Left lobe of liver (tissue), 2 donors: ENCODE measurements at regions not wholly inside any gene's neighbourhood (a gene's known extent, or its start where the extent isn't known, plus 50 kb on each side); places are given as distances from the start of the nearest gene placed in this dataset.

ENCODE experiments used
- ATAC-seq: fragments of 200-7000 bp; cut with Tn5 transposase; one replicate; pipeline ENCODE4 v1.9.1; 2020; ENCODE audit warnings: mild to moderate bottlenecking, moderate library complexity
- DNase-seq: peaks from one replicate; pipeline ENCODE4 v3.0.0-alpha.2; 2020; ENCODE audit warnings: low spot score
- donor health status: DM: no; HTN: no; CAD: no; lungs with moderate emphysema.
- donor health status: DM: no; HTN: yes; CAD: no.

GRCh38 chr12:93173178-93173957 is 204.4 kb upstream of the NUDT4 start:
- no peak for ATAC-seq
- DNase-seq, result no peak

GRCh38 chr12:93174048-93174447 is 203.7 kb upstream of the NUDT4 start:
- DNase-seq (no peak), ATAC-seq (peak; percentile 18)

GRCh38 chr12:93174473-93174872 is 203.3 kb upstream of the NUDT4 start:
- ATAC-seq (peak; percentile 21), DNase-seq (no peak)

GRCh38 chr12:93176165-93176564 is 201.6 kb upstream of the NUDT4 start:
- ATAC-seq, result no peak
- DNase-seq, result no peak

GRCh38 chr12:93176610-93177126 is 201.1 kb upstream of the NUDT4 start:
- ATAC-seq, result peak; percentile 70
- DNase-seq, result no peak

- DNase-seq (no peak), ATAC-seq (no peak)
Measured at GRCh38 chr12:93177208-93178153, 200.2 kb upstream of the NUDT4 start.

GRCh38 chr12:93178154-93178878 is 199.4 kb upstream of the NUDT4 start:
- no peak for DNase-seq
- no peak for ATAC-seq

- ATAC-seq (no peak), DNase-seq (no peak)
Measured at GRCh38 chr12:93179792-93180191, 197.9 kb upstream of the NUDT4 start.

GRCh38 chr12:93180566-93180965 is 197.2 kb upstream of the NUDT4 start:
- DNase-seq, result no peak
- ATAC-seq, result no peak

GRCh38 chr12:93181409-93181965 is 196.2 kb upstream of the NUDT4 start:
- ATAC-seq, result no peak

GRCh38 chr12:93183940-93184671 is 193.6 kb upstream of the NUDT4 start:
- ATAC-seq (peak; percentile 54), DNase-seq (no peak)

More at GRCh38 chr12:93181409-93181965, 196.2 kb upstream of the NUDT4 start:
- DNase-seq, result no peak

- no peak for DNase-seq
- ATAC-seq, result no peak
Measured at GRCh38 chr12:93184672-93185368, 192.9 kb upstream of the NUDT4 start.

GRCh38 chr12:93185369-93185741 is 192.4 kb upstream of the NUDT4 start:
- DNase-seq, result no peak
- no peak for ATAC-seq

GRCh38 chr12:93186131-93186530 is 191.6 kb upstream of the NUDT4 start:
- ATAC-seq, result no peak
- DNase-seq, result no peak

- DNase-seq (no peak), ATAC-seq (no peak)
Measured at GRCh38 chr12:93186621-93187020, 191.1 kb upstream of the NUDT4 start.

GRCh38 chr12:93191423-93191822 is 186.3 kb upstream of the NUDT4 start:
- ATAC-seq (no peak), DNase-seq (no peak)

GRCh38 chr12:93191956-93192355 is 185.8 kb upstream of the NUDT4 start:
- ATAC-seq (no peak), DNase-seq (no peak)

- no peak for ATAC-seq
- DNase-seq, result no peak
Measured at GRCh38 chr12:93192878-93193277, 184.8 kb upstream of the NUDT4 start.

- ATAC-seq (no peak), DNase-seq (no peak)
Measured at GRCh38 chr12:93195511-93195910, 182.2 kb upstream of the NUDT4 start.
